Activated CD8-positive, alpha-beta memory T cell treated with anti-CD3 and anti-CD28 coated beads, Interleukin-2, amount 50 U/mL, for 48 hours (primary cell): ENCODE measurements at regions not wholly inside any gene's neighbourhood (a gene's known extent, or its start where the extent isn't known, plus 50 kb on each side); places are given as distances from the start of the nearest gene placed in this dataset.
"Not testable (repeated sequence)": the region's sequence is repeated elsewhere in the genome, so short reads cannot be mapped to it uniquely, and the experiment has no call there.

Source experiments
- DNase-seq: peaks from one replicate; pipeline ENCODE4 v3.0.0-alpha.2; 2020

GRCh38 chr16:65280845-65281512, 159.1 kb upstream of the CDH11 start:
- no peak for DNase-seq

GRCh38 chr16:65279576-65279975, 157.7 kb upstream of the CDH11 start:
- no peak for DNase-seq

GRCh38 chr16:65278874-65279273, 157.0 kb upstream of the CDH11 start:
- DNase-seq: no peak

- DNase-seq: no peak
These were observed 152.7 kb upstream of the CDH11 start for GRCh38 chr16:65274566-65274965.

GRCh38 chr16:65272699-65273414, 151.0 kb upstream of the CDH11 start:
- no peak for DNase-seq

- no peak for DNase-seq
These were observed 150.1 kb upstream of the CDH11 start for GRCh38 chr16:65271996-65272395.

- no peak for DNase-seq
These were observed 146.5 kb upstream of the CDH11 start for GRCh38 chr16:65268331-65268730.

- no peak for DNase-seq
These were observed 142.0 kb upstream of the CDH11 start for GRCh38 chr16:65263896-65264295.

GRCh38 chr16:65260746-65261145, 138.9 kb upstream of the CDH11 start:
- DNase-seq: no peak

- DNase-seq: no peak
These were observed 132.3 kb upstream of the CDH11 start for GRCh38 chr16:65254144-65254543.

- no peak for DNase-seq
These were observed 127.9 kb upstream of the CDH11 start for GRCh38 chr16:65249768-65250167.

- no peak for DNase-seq
These were observed 122.9 kb upstream of the CDH11 start for GRCh38 chr16:65244787-65245186.

- no peak for DNase-seq
These were observed 113.7 kb upstream of the CDH11 start for GRCh38 chr16:65235339-65236177.

- DNase-seq: not testable (repeated sequence)
These were observed 113.0 kb upstream of the CDH11 start for GRCh38 chr16:65234721-65235320.

GRCh38 chr16:65229191-65229662, 107.4 kb upstream of the CDH11 start:
- DNase-seq: no peak

- DNase-seq: no peak
These were observed 105.4 kb upstream of the CDH11 start for GRCh38 chr16:65227150-65227835.

GRCh38 chr16:65226077-65226476, 104.2 kb upstream of the CDH11 start:
- DNase-seq: no peak

- no peak for DNase-seq
These were observed 103.6 kb upstream of the CDH11 start for GRCh38 chr16:65225488-65225887.

GRCh38 chr16:65224994-65225393, 103.1 kb upstream of the CDH11 start:
- no peak for DNase-seq

GRCh38 chr16:65224471-65224870, 102.6 kb upstream of the CDH11 start:
- no peak for DNase-seq

GRCh38 chr16:65223335-65223734, 101.5 kb upstream of the CDH11 start:
- DNase-seq: no peak

GRCh38 chr16:65222536-65222935, 100.7 kb upstream of the CDH11 start:
- no peak for DNase-seq

GRCh38 chr16:65222049-65222448, 100.2 kb upstream of the CDH11 start:
- no peak for DNase-seq
